GM21825 (cell line): ENCODE measurements at regions not wholly inside any gene's neighbourhood (a gene's known extent, or its start where the extent isn't known, plus 50 kb on each side); places are given as distances from the start of the nearest gene placed in this dataset.
"Not testable (repeated sequence)": the region's sequence is repeated elsewhere in the genome, so short reads cannot be mapped to it uniquely, and the experiment has no call there.

Experiments
- ATAC-seq: cut with Tn5 transposase; IDR thresholded peaks from one replicate; pipeline ENCODE4 v1.9.1; 2021; ENCODE audit warnings: mild to moderate bottlenecking, moderate library complexity; ENCODE audit not compliant: unreplicated experiment

DNA sequence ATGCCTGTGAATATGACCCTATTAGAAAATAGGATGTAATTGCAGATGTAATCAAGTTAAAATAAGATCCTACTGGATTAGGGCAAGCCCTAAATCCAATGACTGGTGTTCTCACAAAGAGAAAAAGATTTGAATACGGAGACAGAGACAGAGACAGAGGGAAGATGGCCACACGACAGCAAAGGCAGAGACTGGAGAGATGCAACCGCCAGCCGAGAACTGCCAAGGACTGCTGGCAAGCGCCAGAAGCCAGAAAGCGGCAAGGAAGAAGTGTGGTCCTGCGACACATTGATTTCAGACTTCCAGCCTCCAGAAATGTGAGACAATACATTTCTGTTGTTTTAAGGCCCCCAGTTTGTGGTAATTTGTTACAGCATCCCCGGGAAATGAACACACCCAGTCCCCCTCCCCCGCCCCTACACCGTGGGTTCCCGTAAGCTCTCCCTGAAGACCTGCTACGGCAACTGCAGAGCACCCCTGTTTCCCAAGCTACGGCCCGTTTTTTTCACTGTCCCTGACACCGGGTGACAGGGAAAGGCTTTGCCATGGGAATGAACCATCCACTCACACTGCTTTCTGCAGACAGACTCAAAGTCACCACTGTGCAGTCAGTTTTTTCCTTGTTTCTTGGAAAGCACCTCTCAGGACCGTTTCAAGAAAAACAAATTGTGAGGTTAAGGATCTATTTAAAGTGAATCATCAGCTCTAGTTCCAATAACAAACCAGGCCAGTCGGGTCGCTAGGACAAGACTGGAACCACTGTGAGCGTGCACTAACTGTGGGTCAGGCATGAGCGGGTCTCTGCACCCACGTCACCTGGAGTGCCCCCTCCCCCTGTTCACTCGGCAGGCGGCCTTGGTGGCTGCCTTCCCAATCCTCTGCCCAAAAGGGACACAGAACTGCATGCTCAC lies 199.2 kb upstream of the IRF2BP2 start:
- ATAC-seq, result peak; percentile 61

DNA sequence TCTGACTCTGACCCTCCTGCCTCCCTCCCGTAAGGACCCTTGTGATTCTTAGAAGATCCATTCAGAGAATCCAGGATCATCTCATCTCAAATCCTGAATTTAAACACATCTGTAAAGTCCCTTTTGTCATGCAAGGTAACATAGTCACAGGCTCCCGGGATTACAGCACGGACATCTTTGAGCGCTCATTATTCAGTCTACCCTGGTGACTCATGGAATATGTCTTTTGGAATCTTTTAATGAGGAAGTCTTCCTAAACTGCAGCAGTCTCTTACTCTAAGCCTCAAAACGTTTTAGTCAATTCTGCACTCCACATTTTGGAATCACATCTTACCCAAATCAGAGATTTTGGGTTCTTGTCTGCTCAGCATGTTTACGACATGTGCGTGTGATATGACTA lies 198.5 kb upstream of the IRF2BP2 start:
- ATAC-seq, result not testable (repeated sequence)

GRCh38 chr1:234807705-234808104 lies 197.7 kb upstream of the IRF2BP2 start:
- not testable (repeated sequence) for ATAC-seq

DNA sequence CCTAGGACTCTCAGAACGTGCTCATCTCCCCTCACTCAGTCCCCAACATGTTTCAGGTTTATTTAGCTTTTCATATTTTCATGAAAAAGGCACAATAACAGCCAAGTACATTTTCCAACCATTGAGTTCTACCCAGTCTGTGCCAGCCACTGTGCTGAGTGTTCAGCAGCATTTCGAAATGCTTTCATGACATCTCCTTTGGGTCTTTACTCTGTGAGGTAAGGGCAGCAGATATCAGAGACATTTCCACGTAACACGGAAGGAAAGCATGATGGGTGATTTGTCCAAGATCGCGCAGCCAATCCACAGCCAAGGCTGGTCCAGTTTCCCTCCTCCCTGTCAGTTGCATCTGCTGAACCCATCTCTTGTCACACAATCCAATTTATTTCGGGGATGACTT lies 192.6 kb upstream of the IRF2BP2 start:
- ATAC-seq, result not testable (repeated sequence)

DNA sequence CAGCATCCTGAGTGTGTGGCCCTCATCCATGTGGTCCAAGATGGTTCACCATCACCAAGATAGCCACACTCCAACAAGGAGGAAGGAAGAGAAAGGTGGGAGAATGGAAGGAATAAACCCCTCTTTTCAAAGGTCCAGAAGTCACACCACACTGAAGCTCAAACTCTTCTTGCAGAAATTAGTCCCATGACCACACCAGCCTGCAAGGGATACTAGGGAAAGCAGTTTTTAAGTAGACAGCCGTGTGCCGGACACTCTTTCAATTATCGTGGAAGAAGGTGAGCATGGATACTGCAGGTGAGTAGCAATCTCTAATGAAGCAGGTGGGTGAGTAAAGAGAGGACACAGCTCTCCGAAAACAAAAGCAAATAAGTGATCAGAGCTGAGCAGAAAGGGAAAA lies 191.7 kb upstream of the IRF2BP2 start:
- not testable (repeated sequence) for ATAC-seq

GRCh38 chr1:234801147-234801546 lies 191.2 kb upstream of the IRF2BP2 start:
- ATAC-seq, result not testable (repeated sequence)

GRCh38 chr1:234800563-234800962 lies 190.6 kb upstream of the IRF2BP2 start:
- not testable (repeated sequence) for ATAC-seq

GRCh38 chr1:234799021-234799689 lies 189.2 kb upstream of the IRF2BP2 start:
- not testable (repeated sequence) for ATAC-seq

- ATAC-seq, result not testable (repeated sequence)
Measured at GRCh38 chr1:234797216-234797615, 187.2 kb upstream of the IRF2BP2 start.

GRCh38 chr1:234796438-234796792 lies 186.4 kb upstream of the IRF2BP2 start:
- ATAC-seq, result not testable (repeated sequence)

DNA sequence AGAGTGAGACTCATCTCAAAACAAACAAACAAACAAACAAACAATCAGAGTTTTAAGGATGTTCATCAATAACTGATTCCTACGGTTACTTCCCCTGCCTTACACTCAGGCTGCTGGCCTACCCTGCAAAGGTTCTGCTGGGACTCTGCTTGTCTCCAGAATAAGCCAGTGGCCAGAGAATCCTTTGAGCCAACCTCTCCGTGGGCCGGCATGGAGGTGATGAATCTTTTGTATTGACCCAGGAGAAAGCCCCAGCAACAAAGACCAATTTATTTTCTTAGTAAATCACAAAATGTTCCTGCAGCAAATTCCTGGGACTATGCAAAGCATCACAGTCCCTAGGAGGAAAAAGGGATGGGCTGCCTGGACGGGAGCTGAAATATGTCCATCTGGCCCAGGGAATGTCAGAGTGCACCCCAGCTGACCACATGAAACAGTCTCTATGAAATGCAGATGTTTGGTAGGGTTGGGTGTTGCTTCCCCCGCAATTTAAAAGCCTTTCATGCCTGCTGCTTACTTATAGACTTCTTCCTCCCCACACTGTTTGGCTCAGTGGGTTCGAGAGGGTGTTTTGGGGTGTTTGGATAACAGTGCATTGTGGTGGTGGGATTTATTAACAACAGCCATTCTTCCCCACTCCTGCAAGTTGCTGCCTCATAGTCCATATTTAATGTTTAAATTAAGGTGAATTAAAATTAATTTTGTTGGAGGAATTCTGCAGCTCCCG lies 185.9 kb upstream of the IRF2BP2 start:
- ATAC-seq, result not testable (repeated sequence)

DNA sequence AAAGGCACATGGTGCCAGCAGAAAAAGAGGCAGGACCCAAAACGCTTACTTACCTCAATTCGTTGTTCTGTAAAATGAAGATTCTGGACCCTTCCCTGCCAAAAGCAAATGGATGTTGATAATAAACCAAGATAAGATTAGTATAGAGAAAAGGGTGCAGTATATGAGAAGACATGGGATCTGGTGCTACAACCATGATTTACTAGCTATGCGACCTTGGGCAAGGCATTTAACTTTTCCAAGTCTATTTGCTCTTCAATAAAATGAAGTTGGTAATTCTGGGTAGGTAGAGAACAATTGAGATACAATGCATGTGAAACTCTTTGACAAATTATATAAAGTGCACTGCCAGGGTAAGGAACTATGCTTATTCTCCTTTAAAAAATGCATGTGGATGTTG lies 185.0 kb upstream of the IRF2BP2 start:
- ATAC-seq, result not testable (repeated sequence)

DNA sequence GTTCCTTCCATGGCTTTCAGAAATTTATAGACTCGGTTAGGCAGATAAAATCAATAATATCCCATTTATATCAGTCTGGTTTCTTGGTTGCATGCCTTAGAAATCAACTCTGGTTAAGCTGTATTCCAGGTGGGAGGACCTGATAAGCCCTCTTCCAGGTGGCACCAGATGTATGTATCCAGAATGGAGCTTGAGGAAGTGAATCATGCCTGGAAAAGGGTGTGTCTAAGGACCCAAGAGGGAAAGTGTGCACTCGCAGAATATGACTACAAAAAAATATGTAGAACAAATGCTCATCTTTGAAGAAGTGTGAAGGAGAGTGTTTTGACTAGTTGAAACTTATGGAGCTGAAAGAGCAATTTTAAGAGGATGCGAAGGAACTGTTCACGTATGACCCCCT lies 184.5 kb upstream of the IRF2BP2 start:
- not testable (repeated sequence) for ATAC-seq

GRCh38 chr1:234793924-234794323 lies 183.9 kb upstream of the IRF2BP2 start:
- not testable (repeated sequence) for ATAC-seq

- not testable (repeated sequence) for ATAC-seq
Measured at GRCh38 chr1:234792221-234792864, 182.4 kb upstream of the IRF2BP2 start.

DNA sequence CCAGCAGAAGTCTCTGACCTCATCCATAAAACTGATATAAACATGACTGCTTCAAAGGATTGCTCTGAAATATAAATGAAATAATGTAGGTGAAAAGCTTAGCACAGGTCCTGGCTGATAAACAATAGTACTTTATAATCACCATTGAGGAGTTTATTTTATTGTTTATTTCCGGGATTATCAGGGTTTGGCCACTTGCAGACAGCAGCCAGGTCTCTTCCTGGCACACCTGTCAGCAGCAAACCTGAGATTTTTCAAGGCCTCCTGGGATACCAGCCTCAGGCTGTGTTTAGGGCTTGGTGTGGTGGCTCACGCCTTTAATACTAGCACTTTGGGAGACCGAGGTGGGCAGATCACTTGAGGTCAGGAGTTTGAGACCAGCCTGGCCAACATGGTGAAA lies 181.6 kb upstream of the IRF2BP2 start:
- ATAC-seq, result not testable (repeated sequence)

- not testable (repeated sequence) for ATAC-seq
Measured at GRCh38 chr1:234790333-234790732, 180.4 kb upstream of the IRF2BP2 start.

DNA sequence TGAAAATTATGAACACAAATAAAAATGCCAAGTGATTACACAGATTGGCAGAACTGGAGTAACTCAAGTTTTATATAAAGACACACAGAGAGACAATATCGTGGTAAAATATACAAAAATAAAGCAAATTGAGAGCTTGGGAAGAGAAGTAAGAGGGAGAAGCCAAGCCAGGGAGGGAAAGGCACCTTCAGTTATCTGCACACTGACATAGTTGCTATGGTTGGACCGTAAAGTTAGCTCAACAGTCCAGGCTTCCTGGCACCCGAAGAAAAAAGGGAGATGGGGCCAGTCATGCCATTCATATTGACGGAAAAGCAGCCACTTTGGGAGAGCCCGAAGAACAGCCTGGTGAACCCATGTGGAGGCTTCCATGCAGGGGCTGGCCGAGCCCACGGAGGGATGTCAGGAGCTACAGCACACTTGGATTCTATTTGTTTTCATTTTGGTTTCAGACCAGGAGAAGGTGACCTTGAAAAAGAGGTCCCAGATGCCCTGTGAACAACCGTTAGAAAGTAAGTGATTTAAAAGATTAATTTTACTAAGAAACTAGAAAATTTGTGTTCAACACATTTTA lies 177.1 kb upstream of the IRF2BP2 start:
- not testable (repeated sequence) for ATAC-seq

DNA sequence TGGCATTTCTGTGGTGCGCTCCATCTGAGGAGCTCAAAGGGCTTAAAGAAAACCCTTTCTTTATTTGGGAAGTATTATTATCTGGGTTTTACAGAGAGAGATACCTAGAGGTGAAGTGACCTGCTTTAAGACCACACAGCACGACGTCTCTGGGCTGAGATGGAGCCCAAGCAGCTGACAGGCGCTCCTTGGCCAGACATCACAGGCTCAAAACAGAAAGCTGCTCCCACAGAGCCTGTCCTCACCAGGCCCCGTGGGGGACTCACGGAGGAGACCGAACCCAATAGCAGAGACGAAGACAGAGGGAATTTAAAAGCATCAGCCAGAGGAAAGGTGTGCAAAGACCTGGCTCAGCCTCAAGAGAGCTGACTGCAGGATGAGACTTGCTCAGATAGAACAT lies 175.9 kb upstream of the IRF2BP2 start:
- ATAC-seq, result not testable (repeated sequence)

DNA sequence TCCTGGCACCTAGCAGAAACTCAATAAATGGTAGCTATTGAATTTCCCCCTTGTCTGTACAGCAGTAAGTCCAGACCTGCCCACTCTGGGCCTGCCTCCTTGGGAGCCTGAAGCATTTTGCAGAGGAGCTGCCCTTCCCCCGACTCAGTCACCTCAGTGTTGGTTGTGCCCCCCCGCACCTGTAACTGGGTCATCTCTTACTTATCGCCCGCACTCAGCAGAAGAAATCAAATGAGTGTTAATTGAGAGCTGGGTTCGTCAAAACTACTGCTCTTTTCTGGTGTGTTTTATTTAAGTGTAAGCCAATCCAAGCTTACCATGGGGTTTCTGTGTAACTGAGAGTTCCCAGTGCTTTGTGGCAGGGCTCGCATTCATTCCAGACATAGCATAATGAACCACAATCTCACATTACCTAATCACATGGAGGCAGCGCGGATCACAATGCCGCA lies 175.5 kb upstream of the IRF2BP2 start:
- ATAC-seq, result not testable (repeated sequence)
